Left ventricle myocardium superior (tissue), 1 donor: ENCODE measurements at regions not wholly inside any gene's neighbourhood (a gene's known extent, or its start where the extent isn't known, plus 50 kb on each side); places are given as distances from the start of the nearest gene placed in this dataset.

Experiments
- ATAC-seq: fragments of 200-7000 bp; cut with Tn5 transposase; one replicate; pipeline ENCODE4 v1.9.1; 2020; ENCODE audit warnings: mild to moderate bottlenecking, moderate library complexity
- DNase-seq: peaks from one replicate; pipeline ENCODE4 v3.0.0-alpha.2; 2020
- intact Hi-C: fragments of 100-400 bp; cut with micrococcal nuclease; formaldehyde crosslinking; loops from one replicate; pipeline ENCODE4 v1.11.0; 2022
- donor health status: DM: no; HTN: yes; CAD: no; lungs with severe emphysema.

DNA sequence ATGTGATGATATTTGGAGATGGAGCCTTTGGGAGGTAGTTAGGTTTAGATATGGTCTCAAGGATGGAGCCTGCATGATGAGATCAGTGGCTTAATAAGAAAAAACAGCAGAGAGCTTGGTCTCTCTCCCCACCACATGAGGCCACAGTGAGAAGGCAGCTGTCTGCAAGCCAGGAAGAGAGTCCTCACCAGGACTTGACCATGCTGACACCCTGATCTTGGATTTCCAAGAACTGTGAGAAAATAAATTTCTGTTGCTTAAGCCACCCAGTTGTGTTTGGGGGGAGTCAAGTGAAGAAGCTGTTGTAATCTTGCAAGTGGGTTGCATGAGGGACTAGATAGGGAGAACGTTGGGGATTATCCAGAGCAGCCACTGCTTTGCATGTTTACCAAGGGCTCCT lies 62.3 kb upstream of the TNFAIP8L3 start:
- no peak for ATAC-seq
- DNase-seq, result no peak
- intact Hi-C loops, result no loop called here

DNA sequence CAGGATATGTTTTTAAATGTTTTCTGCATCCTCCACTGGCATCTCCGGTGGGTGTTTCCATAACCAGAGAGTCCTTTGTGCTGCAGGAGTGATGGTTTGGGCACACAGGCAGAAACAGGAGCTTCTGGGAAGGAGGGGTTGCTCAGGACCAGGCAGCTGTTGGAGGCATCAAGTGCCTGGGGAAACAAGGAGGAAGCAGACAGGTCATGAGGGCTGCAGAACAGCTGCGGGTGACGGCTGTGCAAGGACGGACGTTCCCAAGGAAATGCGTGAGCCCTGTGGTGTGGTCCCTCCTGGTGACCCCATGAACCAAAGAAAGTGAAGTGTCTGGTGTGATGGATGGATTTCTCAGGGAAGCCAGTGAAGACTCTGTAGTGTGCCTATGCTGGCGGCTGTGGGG lies 61.2 kb upstream of the TNFAIP8L3 start:
- intact Hi-C loops, result no loop called here
- peak; percentile 29 for ATAC-seq
- no peak for DNase-seq

DNA sequence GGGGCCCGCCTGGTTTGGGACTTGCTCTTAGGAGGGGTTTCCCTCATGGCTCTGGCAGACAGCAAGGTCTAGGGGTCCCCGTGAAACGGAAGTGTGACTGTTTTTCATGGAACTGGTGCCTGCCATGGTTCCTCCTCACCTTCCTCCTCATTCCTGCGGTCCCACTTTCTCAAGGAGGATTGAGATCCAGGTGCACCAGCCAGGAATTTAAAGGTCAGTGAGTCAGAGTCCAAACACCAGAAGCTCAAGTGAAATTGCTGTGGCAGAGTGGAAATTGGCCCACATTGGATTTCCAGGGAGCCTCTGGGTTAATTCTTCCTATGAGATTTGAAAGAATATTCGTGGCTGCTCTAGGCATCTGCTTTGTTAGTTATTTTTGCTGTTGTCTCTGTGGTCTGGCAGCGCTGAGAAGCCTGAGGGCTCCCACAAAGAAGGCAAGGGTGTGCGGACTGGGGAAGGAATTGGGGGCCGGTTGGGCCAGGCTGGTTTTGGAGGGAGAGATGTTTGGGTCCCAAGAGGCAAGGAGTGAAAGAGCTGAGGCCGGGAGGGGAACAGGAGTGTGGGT lies 60.4 kb upstream of the TNFAIP8L3 start:
- DNase-seq (no peak), ATAC-seq (no peak)
- intact Hi-C loops, result no loop called here
